ENCODE measurements at regions not wholly inside any gene's neighbourhood (a gene's known extent, or its start where the extent isn't known, plus 50 kb on each side); places are given as distances from the start of the nearest gene placed in this dataset.
"Not testable (repeated sequence)": the region's sequence is repeated elsewhere in the genome, so short reads cannot be mapped to it uniquely, and the experiment has no call there.

- no peak for DNase-seq
These were observed 227.5 kb upstream of the KCNH7 start for GRCh38 chr2:163066085-163066484.

- no peak for DNase-seq
These were observed 224.0 kb upstream of the KCNH7 start for GRCh38 chr2:163062524-163062923.

GRCh38 chr2:163046615-163047014 lies 208.0 kb upstream of the KCNH7 start:
- no peak for DNase-seq

GRCh38 chr2:163045830-163046229 lies 207.3 kb upstream of the KCNH7 start:
- DNase-seq, result no peak

- DNase-seq, result no peak
These were observed 205.5 kb upstream of the KCNH7 start for GRCh38 chr2:163044114-163044513.

GRCh38 chr2:163043201-163043600 lies 204.6 kb upstream of the KCNH7 start:
- no peak for DNase-seq

GRCh38 chr2:163039266-163039665 lies 200.7 kb upstream of the KCNH7 start:
- no peak for DNase-seq

- DNase-seq, result no peak
These were observed 190.2 kb upstream of the KCNH7 start for GRCh38 chr2:163028807-163029206.

GRCh38 chr2:163026136-163026775 lies 187.7 kb upstream of the KCNH7 start:
- DNase-seq, result not testable (repeated sequence)

GRCh38 chr2:163016882-163017281 lies 178.3 kb upstream of the KCNH7 start:
- DNase-seq, result not testable (repeated sequence)

GRCh38 chr2:163011000-163011399 lies 172.4 kb upstream of the KCNH7 start:
- no peak for DNase-seq

- DNase-seq, result no peak
These were observed 170.1 kb upstream of the KCNH7 start for GRCh38 chr2:163008642-163009041.

- DNase-seq, result no peak
These were observed 156.2 kb upstream of the KCNH7 start for GRCh38 chr2:162994718-162995117.

GRCh38 chr2:162992828-162993227 lies 154.3 kb upstream of the KCNH7 start:
- DNase-seq, result no peak

- DNase-seq, result no peak
These were observed 150.9 kb upstream of the KCNH7 start for GRCh38 chr2:162989507-162989906.

- DNase-seq, result no peak
These were observed 136.2 kb upstream of the KCNH7 start for GRCh38 chr2:162974771-162975170.

GRCh38 chr2:162972383-162972782 lies 133.8 kb upstream of the KCNH7 start:
- DNase-seq, result no peak

GRCh38 chr2:162968306-162968705 lies 129.7 kb upstream of the KCNH7 start:
- no peak for DNase-seq

GRCh38 chr2:162967811-162968210 lies 129.2 kb upstream of the KCNH7 start:
- no peak for DNase-seq

- DNase-seq, result no peak
These were observed 128.6 kb upstream of the KCNH7 start for GRCh38 chr2:162967147-162967546.

GRCh38 chr2:162965191-162965590 lies 126.6 kb upstream of the KCNH7 start:
- DNase-seq, result no peak

GRCh38 chr2:162964513-162964912 lies 125.9 kb upstream of the KCNH7 start:
- DNase-seq, result no peak

- no peak for DNase-seq
These were observed 124.6 kb upstream of the KCNH7 start for GRCh38 chr2:162963156-162963555.

- no peak for DNase-seq
These were observed 107.2 kb upstream of the KCNH7 start for GRCh38 chr2:162945785-162946184.

GRCh38 chr2:162938387-162938786 lies 99.8 kb upstream of the KCNH7 start:
- DNase-seq, result no peak
